ENCODE measurements at regions not wholly inside any gene's neighbourhood (a gene's known extent, or its start where the extent isn't known, plus 50 kb on each side); places are given as distances from the start of the nearest gene placed in this dataset.

DNA sequence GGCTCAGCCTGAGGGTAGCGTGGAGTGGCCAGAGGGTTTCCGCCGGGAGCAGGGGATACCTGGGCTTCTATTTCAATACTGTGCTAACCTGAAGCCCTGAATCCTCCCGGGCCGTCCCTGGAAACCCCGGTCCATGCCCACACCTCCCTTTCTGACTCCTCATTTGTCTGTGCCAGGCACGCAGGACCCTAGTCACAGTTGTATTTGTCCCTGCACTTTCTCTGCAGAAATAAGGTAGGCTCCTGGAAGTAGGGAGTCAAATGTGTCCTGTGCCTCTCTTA is 418.8 kb upstream of the HS6ST1 start:
- DNase-seq (no peak), ATAC-seq (ENCODE audit: poor library complexity) (no peak)
- Mint-ChIP-seq H3K27me3 (peaks cover 36% of the 10 kb centered on the region), H3K9me3 (no peaks in the 10 kb centered on the region), H3K27ac (no peak overlapping the region), H3K4me1 (ENCODE audit: low read depth) (peaks cover 10% of the 10 kb centered on the region), H3K4me3 (no peak overlapping the region), H3K36me3 (ENCODE audit: low read depth) (no peaks in the 10 kb centered on the region)
- Histone ChIP-seq H3K4me3 (ENCODE audit: low read length) (no peak overlapping the region), H3K36me3 (ENCODE audit: insufficient read depth, low read length) (no peaks in the 10 kb centered on the region), H3K27ac (ENCODE audit: low read depth in 1 of 2, low read length in 2 of 2) (no peak overlapping the region), H3K27me3 (ENCODE audit: control insufficient read depth in 1 of 2, insufficient read depth in 2 of 2, low read length in 2 of 2) (peaks cover 3 to 12% of the 10 kb centered on the region in 2 experiments), H3K9me3 (ENCODE audit: control insufficient read depth in 1 of 2, insufficient read depth in 1 of 2, low read length in 2 of 2) (no peaks in the 10 kb centered on the region), H3K4me1 (ENCODE audit: insufficient read depth, low read length) (peaks cover 7% of the 10 kb centered on the region)
- POLR2A ChIA-PET = no interaction called here
- CTCF ChIA-PET = no interaction called here
- TF ChIP-seq, protein P1, sequence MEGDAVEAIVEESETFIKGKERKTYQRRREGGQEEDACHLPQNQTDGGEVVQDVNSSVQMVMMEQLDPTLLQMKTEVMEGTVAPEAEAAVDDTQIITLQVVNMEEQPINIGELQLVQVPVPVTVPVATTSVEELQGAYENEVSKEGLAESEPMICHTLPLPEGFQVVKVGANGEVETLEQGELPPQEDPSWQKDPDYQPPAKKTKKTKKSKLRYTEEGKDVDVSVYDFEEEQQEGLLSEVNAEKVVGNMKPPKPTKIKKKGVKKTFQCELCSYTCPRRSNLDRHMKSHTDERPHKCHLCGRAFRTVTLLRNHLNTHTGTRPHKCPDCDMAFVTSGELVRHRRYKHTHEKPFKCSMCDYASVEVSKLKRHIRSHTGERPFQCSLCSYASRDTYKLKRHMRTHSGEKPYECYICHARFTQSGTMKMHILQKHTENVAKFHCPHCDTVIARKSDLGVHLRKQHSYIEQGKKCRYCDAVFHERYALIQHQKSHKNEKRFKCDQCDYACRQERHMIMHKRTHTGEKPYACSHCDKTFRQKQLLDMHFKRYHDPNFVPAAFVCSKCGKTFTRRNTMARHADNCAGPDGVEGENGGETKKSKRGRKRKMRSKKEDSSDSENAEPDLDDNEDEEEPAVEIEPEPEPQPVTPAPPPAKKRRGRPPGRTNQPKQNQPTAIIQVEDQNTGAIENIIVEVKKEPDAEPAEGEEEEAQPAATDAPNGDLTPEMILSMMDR (IDR thresholded peaks at IDR 0.05) = no peak
- intact Hi-C loops (cut with DNase I, micrococcal nuclease) = loop anchor here (5.0 to 10.0 kb wide), 4 partner anchors 1117 to 1595 kb away; no protein-coding TSS in a partner anchor

DNA sequence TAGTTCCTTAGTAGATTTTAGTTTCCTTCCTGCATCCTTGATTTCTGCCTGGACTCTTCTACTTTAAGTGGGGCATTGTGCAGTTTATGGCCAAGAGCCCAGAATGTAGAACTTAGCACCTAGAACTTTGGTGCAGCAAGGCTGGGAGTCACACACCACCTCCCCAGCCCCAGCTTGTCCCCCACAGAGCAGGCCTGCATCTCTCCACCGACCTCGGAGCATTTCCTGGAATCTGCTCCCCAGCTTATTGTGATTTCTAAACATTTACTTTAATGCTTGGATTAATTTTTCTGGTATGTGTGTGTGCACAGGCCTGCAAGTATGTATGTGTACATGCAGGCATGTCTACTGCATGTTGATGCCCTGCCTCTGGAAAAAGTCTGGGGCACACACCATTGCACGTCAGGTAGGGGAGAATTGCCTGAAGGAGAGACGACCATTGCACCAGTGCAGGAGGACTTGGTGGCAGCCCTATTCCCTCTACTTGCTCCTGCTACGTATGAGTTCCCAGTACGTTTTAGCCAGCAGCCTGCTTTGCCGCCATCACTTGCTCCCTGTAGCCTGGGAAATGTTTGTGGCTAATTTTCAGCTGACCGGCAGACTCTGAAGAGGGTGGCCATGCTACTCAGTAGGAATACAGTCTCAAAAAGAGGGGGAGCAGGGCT is 419.9 kb upstream of the HS6ST1 start:
- ChIA-PET POLR2A (no interaction called here), CTCF (no interaction called here)
- no peaks in the 10 kb centered on the region for H3K9me3 ChIP-seq (ENCODE audit: control insufficient read depth in 1 of 2, insufficient read depth in 1 of 2, low read length in 2 of 2)
- no peak overlapping the region for H3K4me3 ChIP-seq (ENCODE audit: low read length)
- TF ChIP-seq, protein P1 (IDR thresholded peaks at IDR 0.05) = no peak
- peaks cover 3 to 8% of the 10 kb centered on the region in 2 experiments for H3K27me3 ChIP-seq (ENCODE audit: control insufficient read depth in 1 of 2, insufficient read depth in 2 of 2, low read length in 2 of 2)
- ATAC-seq (ENCODE audit: poor library complexity) (no peak), DNase-seq (no peak)
- peaks cover 25% of the 10 kb centered on the region for H3K27me3 Mint-ChIP-seq
- H3K9me3 Mint-ChIP-seq = no peaks in the 10 kb centered on the region
- no peaks in the 10 kb centered on the region for H3K36me3 ChIP-seq (ENCODE audit: insufficient read depth, low read length)
- H3K36me3 Mint-ChIP-seq (ENCODE audit: low read depth) = no peaks in the 10 kb centered on the region
- H3K4me1 Mint-ChIP-seq (ENCODE audit: low read depth) = peaks cover 10% of the 10 kb centered on the region
- intact Hi-C loops (cut with DNase I, micrococcal nuclease) = loop anchor here (5.0 to 10.0 kb wide), 4 partner anchors 1116 to 1594 kb away; no protein-coding TSS in a partner anchor
- peaks cover 7% of the 10 kb centered on the region for H3K4me1 ChIP-seq (ENCODE audit: insufficient read depth, low read length)
- H3K27ac Mint-ChIP-seq = no peak overlapping the region
- no peak overlapping the region for H3K27ac ChIP-seq (ENCODE audit: low read depth in 1 of 2, low read length in 2 of 2)
- H3K4me3 Mint-ChIP-seq = no peak overlapping the region

DNA sequence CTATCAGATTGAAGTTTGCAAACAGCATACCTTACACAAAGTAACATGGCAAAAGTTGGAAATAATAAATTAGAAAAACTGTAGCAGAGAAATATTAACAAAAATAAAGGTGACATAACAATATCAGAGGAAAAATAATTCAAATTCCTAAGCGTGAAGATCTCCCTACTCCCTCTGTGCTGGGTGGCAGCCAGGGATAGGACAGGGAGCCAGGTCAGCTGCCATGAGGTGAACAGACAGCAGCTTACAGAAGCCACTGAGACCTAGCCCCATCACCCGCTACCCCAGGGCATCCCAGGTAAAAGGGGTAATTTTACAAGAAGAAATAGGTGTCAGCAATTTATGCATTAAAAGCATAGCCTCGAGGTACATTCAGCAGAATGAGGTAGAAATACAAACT is 423.8 kb upstream of the HS6ST1 start:
- Histone ChIP-seq H3K4me3 (ENCODE audit: low read length) (no peak overlapping the region), H3K27me3 (ENCODE audit: control insufficient read depth in 1 of 2, insufficient read depth in 2 of 2, low read length in 2 of 2) (peaks cover 0 to 5% of the 10 kb centered on the region in 2 experiments), H3K27ac (ENCODE audit: low read depth in 1 of 2, low read length in 2 of 2) (no peak overlapping the region), H3K36me3 (ENCODE audit: insufficient read depth, low read length) (no peaks in the 10 kb centered on the region), H3K9me3 (ENCODE audit: control insufficient read depth in 1 of 2, insufficient read depth in 1 of 2, low read length in 2 of 2) (no peaks in the 10 kb centered on the region), H3K4me1 (ENCODE audit: insufficient read depth, low read length) (no peaks in the 10 kb centered on the region)
- ChIA-PET POLR2A (no interaction called here), CTCF (no interaction called here)
- TF ChIP-seq, protein P1 (IDR thresholded peaks at IDR 0.05) = no peak
- Mint-ChIP-seq H3K4me3 (no peak overlapping the region), H3K9me3 (no peaks in the 10 kb centered on the region), H3K36me3 (ENCODE audit: low read depth) (no peaks in the 10 kb centered on the region), H3K27me3 (peaks cover 5% of the 10 kb centered on the region), H3K4me1 (ENCODE audit: low read depth) (peaks cover 4% of the 10 kb centered on the region), H3K27ac (no peak overlapping the region)
- intact Hi-C loops (cut with DNase I, micrococcal nuclease) = no loop called here
- DNase-seq (no peak), ATAC-seq (ENCODE audit: poor library complexity) (no peak)

Measured in CD4-positive, alpha-beta T cell (primary cell).